ENCODE measurements at regions not wholly inside any gene's neighbourhood (a gene's known extent, or its start where the extent isn't known, plus 50 kb on each side); places are given as distances from the start of the nearest gene placed in this dataset.

DNA sequence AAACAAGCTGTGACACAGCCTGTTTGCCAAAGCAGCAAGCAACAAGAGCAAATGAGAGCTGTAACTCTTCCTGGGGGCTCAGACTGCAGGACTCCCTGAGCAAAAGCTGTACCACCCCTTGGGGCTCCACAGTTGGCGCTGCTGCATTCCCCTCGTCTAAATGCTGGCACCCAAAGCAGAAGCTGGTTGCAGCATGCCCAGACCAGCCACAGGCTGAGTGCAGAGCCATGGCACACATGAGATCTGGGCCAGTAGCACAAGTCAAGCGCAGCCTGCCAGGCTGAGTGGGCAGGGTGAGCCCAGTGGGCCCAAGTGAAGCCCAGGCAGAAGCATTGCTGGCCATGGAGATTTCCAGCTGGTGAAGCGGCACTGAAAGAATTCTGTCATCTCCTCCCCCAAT is 157.3 kb upstream of the GRAMD2B start:
- Mint-ChIP-seq H3K27me3 (ENCODE audit: unreplicated experiment) (peaks cover 2% of the 10 kb centered on the region), H3K36me3 (ENCODE audit: unreplicated experiment) (peaks cover 5% of the 10 kb centered on the region), H3K27ac (ENCODE audit: unreplicated experiment) (no peak overlapping the region), H3K9me3 (ENCODE audit: unreplicated experiment) (peaks cover 7% of the 10 kb centered on the region), H3K4me3 (ENCODE audit: unreplicated experiment) (no peak overlapping the region), H3K4me1 (ENCODE audit: low read depth, unreplicated experiment) (peaks cover 7% of the 10 kb centered on the region)
- TF ChIP-seq, protein P1, sequence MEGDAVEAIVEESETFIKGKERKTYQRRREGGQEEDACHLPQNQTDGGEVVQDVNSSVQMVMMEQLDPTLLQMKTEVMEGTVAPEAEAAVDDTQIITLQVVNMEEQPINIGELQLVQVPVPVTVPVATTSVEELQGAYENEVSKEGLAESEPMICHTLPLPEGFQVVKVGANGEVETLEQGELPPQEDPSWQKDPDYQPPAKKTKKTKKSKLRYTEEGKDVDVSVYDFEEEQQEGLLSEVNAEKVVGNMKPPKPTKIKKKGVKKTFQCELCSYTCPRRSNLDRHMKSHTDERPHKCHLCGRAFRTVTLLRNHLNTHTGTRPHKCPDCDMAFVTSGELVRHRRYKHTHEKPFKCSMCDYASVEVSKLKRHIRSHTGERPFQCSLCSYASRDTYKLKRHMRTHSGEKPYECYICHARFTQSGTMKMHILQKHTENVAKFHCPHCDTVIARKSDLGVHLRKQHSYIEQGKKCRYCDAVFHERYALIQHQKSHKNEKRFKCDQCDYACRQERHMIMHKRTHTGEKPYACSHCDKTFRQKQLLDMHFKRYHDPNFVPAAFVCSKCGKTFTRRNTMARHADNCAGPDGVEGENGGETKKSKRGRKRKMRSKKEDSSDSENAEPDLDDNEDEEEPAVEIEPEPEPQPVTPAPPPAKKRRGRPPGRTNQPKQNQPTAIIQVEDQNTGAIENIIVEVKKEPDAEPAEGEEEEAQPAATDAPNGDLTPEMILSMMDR (IDR thresholded peaks at IDR 0.05; ENCODE audit: partially characterized antibody, unreplicated experiment): no peak
- no peak for DNase-seq

DNA sequence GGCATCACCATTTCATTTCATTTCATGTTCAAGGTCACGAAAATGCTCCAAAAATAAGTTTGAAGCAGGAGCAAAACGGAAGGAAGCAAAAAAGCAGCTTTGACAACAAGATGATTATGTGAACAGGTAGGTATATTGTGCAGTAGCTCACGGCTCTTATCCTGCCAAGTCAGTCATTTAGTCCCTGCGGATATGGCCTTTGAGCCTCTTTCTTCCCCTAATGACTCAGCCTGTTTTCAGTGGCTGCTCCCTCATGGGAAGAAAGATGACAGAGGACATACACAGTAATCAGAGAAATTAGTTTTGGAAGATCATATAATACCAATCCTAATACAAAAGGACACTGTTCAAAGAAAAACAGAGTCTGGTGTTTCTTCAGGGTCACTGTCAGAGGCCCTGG is 155.8 kb upstream of the GRAMD2B start:
- Mint-ChIP-seq H3K4me3 (ENCODE audit: unreplicated experiment) (no peak overlapping the region), H3K36me3 (ENCODE audit: unreplicated experiment) (peaks cover 5% of the 10 kb centered on the region), H3K4me1 (ENCODE audit: low read depth, unreplicated experiment) (peaks cover 7% of the 10 kb centered on the region), H3K27me3 (ENCODE audit: unreplicated experiment) (peaks cover 2% of the 10 kb centered on the region), H3K9me3 (ENCODE audit: unreplicated experiment) (peaks cover 6% of the 10 kb centered on the region), H3K27ac (ENCODE audit: unreplicated experiment) (no peak overlapping the region)
- no peak for DNase-seq
- TF ChIP-seq, protein P1 (IDR thresholded peaks at IDR 0.05; ENCODE audit: partially characterized antibody, unreplicated experiment): no peak

DNA sequence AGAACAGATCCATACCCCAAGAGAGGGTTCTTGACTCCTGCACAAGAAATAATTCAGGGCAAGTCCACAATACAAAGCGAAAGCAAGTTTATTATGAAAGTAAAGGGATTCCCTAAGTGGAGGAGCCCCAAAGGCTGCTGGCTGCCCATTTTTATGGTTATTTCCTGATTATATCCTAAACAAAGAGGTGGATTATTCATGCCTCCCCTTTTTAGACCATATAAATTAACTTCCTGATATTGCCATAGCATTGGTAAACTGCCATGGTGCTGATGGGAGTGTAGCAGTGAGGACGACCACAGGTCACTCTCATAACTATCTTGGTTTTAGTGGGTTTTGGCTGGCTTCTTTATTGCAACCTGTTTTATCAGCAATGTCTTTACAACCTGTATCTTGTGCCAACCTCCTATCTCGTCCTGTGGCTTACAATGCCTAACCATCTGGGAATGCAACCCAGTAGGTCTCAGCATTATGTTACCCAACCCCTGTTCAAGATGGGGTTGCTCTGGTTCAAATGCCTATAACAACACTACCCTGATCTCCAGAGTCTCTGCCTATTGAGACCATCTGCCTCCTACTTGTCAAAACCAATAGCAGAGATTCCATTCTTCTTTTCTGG is 154.4 kb upstream of the GRAMD2B start:
- Mint-ChIP-seq H3K9me3 (ENCODE audit: unreplicated experiment) (peaks cover 6% of the 10 kb centered on the region), H3K4me1 (ENCODE audit: low read depth, unreplicated experiment) (peaks cover 7% of the 10 kb centered on the region), H3K27ac (ENCODE audit: unreplicated experiment) (no peak overlapping the region), H3K4me3 (ENCODE audit: unreplicated experiment) (no peak overlapping the region), H3K27me3 (ENCODE audit: unreplicated experiment) (peaks cover 2% of the 10 kb centered on the region), H3K36me3 (ENCODE audit: unreplicated experiment) (peaks cover 5% of the 10 kb centered on the region)
- TF ChIP-seq, protein P1 (IDR thresholded peaks at IDR 0.05; ENCODE audit: partially characterized antibody, unreplicated experiment): no peak
- DNase-seq: no peak

DNA sequence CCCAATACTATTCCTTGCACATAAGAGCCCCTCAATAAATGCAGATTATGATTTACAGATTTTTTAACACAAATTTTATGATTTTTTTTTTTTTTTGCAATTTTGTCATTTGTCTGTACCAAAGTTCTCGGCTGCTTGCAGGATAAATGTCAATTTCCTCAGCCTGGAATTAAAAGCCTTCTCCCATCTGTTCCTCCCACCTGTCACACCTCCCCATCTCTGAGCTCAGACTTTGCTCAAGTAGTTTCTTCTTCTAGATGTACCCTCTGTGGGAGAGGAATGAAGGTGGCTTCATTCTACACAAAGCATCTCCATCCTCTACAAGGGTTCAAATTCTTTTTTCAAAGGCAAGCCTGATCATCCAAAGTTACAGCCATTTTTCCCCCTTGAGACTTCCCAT is 153.7 kb upstream of the GRAMD2B start:
- Mint-ChIP-seq H3K4me3 (ENCODE audit: unreplicated experiment) (no peak overlapping the region), H3K27ac (ENCODE audit: unreplicated experiment) (no peak overlapping the region), H3K9me3 (ENCODE audit: unreplicated experiment) (peaks cover 6% of the 10 kb centered on the region), H3K27me3 (ENCODE audit: unreplicated experiment) (peaks cover 2% of the 10 kb centered on the region), H3K4me1 (ENCODE audit: low read depth, unreplicated experiment) (peaks cover 7% of the 10 kb centered on the region), H3K36me3 (ENCODE audit: unreplicated experiment) (peaks cover 5% of the 10 kb centered on the region)
- TF ChIP-seq, protein P1 (IDR thresholded peaks at IDR 0.05; ENCODE audit: partially characterized antibody, unreplicated experiment): no peak
- no peak for DNase-seq

DNA sequence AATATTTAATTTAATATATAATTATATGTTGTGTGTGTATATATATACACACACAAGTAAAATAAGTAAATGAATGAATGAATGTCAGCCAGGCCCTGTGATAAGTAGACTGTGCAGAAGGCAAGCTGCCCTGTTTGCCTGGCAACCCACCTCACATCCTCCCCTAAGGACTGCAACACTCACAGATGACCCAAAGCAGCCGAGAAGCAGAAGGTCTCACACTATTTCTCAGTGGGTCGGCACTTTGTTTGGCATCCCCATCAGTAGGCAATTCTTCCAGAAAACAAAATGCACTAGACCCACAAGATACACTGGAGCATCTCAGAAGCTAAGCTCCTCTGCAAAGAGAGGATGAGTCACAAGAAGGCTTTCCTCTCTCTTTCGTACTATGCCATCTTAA is 152.1 kb upstream of the GRAMD2B start:
- peaks cover 2% of the 10 kb centered on the region for H3K9me3 Mint-ChIP-seq (ENCODE audit: unreplicated experiment)
- no peaks in the 10 kb centered on the region for H3K27me3 Mint-ChIP-seq (ENCODE audit: unreplicated experiment)
- peaks cover 5% of the 10 kb centered on the region for H3K36me3 Mint-ChIP-seq (ENCODE audit: unreplicated experiment)
- no peak for DNase-seq
- peaks cover 7% of the 10 kb centered on the region for H3K4me1 Mint-ChIP-seq (ENCODE audit: low read depth, unreplicated experiment)
- H3K4me3 Mint-ChIP-seq (ENCODE audit: unreplicated experiment): no peak overlapping the region
- TF ChIP-seq, protein P1 (IDR thresholded peaks at IDR 0.05; ENCODE audit: partially characterized antibody, unreplicated experiment): no peak
- no peak overlapping the region for H3K27ac Mint-ChIP-seq (ENCODE audit: unreplicated experiment)

Measured in glutamatergic neuron (in vitro differentiated cells).